SH-SY5Y (cell line): ENCODE measurements at regions not wholly inside any gene's neighbourhood (a gene's known extent, or its start where the extent isn't known, plus 50 kb on each side); places are given as distances from the start of the nearest gene placed in this dataset.

Experiments
- GATA2 ChIP-seq: IDR thresholded peaks from 2 replicates; pipeline ENCODE4 v1.6.1; 2011; ENCODE audit warnings: mild to moderate bottlenecking, low read depth, low read length
- GATA3 ChIP-seq: IDR thresholded peaks from 2 replicates; pipeline ENCODE4 v1.6.1; 2011; ENCODE audit warnings: low read depth, mild to moderate bottlenecking, low read length, moderate library complexity

GRCh38 chr18:76592981-76593381 lies 97.9 kb upstream of the ZNF516 start:
- TF ChIP-seq GATA3 (no peak), GATA2 (no peak)

- TF ChIP-seq GATA2 (no peak), GATA3 (no peak)
Measured at GRCh38 chr18:76592096-76592495, 97.1 kb upstream of the ZNF516 start.

GRCh38 chr18:76589866-76590265 lies 94.8 kb upstream of the ZNF516 start:
- TF ChIP-seq GATA3 (no peak), GATA2 (no peak)

GRCh38 chr18:76589316-76589715 lies 94.3 kb upstream of the ZNF516 start:
- no peak for TF ChIP-seq GATA2
- TF ChIP-seq GATA3: no peak

GRCh38 chr18:76588601-76589226 lies 93.7 kb upstream of the ZNF516 start:
- no peak for TF ChIP-seq GATA3
- no peak for TF ChIP-seq GATA2

GRCh38 chr18:76587879-76588271 lies 92.8 kb upstream of the ZNF516 start:
- TF ChIP-seq GATA2: no peak
- no peak for TF ChIP-seq GATA3

GRCh38 chr18:76587147-76587878 lies 92.3 kb upstream of the ZNF516 start:
- no peak for TF ChIP-seq GATA3
- TF ChIP-seq GATA2: no peak

- TF ChIP-seq GATA3 (no peak), GATA2 (no peak)
Measured at GRCh38 chr18:76584414-76585310, 89.6 kb upstream of the ZNF516 start.

- TF ChIP-seq GATA2 (no peak), GATA3 (no peak)
Measured at GRCh38 chr18:76581261-76581660, 86.2 kb upstream of the ZNF516 start.

GRCh38 chr18:76580288-76580962 lies 85.4 kb upstream of the ZNF516 start:
- TF ChIP-seq GATA3 (no peak), GATA2 (no peak)

GRCh38 chr18:76579301-76579695 lies 84.3 kb upstream of the ZNF516 start:
- TF ChIP-seq GATA2 (no peak), GATA3 (no peak)

GRCh38 chr18:76578571-76579300 lies 83.7 kb upstream of the ZNF516 start:
- TF ChIP-seq GATA3: no peak
- TF ChIP-seq GATA2: no peak

GRCh38 chr18:76573325-76574025 lies 78.4 kb upstream of the ZNF516 start:
- TF ChIP-seq GATA2 (no peak), GATA3 (no peak)
